Lower leg skin (tissue), 4 donors: ENCODE measurements at regions not wholly inside any gene's neighbourhood (a gene's known extent, or its start where the extent isn't known, plus 50 kb on each side); places are given as distances from the start of the nearest gene placed in this dataset.

Source experiments
- DNase-seq, 2 donors: peaks; one replicate each; pipeline ENCODE4 v3.0.0-alpha.2; 2019; ENCODE audit warnings: low spot score in 2 of 2
- H3K4me3 ChIP-seq: fragments of 200-600 bp; sonication (generic); 2 replicates; pipeline ENCODE4 v1.5.1; 2017; ENCODE audit warnings: mild to moderate bottlenecking, low read depth; ENCODE audit not compliant: poor library complexity, severe bottlenecking
- POLR2A ChIP-seq, 2 donors: fragments of 450-650 bp; IDR thresholded peaks; one replicate each; pipeline ENCODE4 v1.6.1; 2016 to 2017; ENCODE audit warnings: antibody characterized with exemption in 2 of 2, mild to moderate bottlenecking in 1 of 2, moderate library complexity in 1 of 2
- WGBS, 2 donors: methylation state at CpG; one replicate each; pipeline ENCODE4 v1.1.5; 2018; 5-methylcytosine and 5-hydroxymethylcytosine counted together
- intact Hi-C: fragments of 100-400 bp; cut with DNase I; formaldehyde crosslinking; loops from one replicate; pipeline ENCODE4 v1.15.0; 2023; ENCODE audit warnings: low total_unique reads
- TF ChIP-seq, protein P1 (sequence below), 3 donors: fragments of 450-650 bp; IDR thresholded peaks; one replicate each; pipeline ENCODE4 v1.5.1; 2016; ENCODE audit warnings: antibody characterized with exemption in 3 of 3, mild to moderate bottlenecking in 3 of 3, moderate library complexity in 2 of 3

DNA sequence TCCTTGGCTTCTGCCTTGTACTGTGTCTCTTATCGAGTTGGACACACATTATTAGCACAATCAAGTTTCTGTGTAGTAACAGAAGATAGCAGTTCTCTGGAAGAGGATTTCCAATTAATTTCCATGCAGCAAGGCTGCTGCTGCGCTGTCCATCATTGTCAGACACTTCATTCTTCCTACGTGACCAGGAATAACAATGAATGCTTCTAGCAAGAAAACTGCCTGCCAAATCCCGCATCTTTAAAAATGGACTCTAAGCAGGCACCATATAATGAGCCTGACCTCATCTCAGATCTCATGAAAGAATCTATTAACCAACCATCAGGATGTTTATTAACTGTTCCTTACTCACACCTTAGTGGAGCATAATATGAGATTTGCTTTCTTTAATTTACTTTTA is 1067.7 kb upstream of the FAM98A start:
- no peak overlapping the region for H3K4me3 ChIP-seq
- WGBS, 2 donors: 72 to 87% methylated on average over 4 of the region's 4 CpGs
- DNase-seq: no peak
- TF ChIP-seq, protein P1, sequence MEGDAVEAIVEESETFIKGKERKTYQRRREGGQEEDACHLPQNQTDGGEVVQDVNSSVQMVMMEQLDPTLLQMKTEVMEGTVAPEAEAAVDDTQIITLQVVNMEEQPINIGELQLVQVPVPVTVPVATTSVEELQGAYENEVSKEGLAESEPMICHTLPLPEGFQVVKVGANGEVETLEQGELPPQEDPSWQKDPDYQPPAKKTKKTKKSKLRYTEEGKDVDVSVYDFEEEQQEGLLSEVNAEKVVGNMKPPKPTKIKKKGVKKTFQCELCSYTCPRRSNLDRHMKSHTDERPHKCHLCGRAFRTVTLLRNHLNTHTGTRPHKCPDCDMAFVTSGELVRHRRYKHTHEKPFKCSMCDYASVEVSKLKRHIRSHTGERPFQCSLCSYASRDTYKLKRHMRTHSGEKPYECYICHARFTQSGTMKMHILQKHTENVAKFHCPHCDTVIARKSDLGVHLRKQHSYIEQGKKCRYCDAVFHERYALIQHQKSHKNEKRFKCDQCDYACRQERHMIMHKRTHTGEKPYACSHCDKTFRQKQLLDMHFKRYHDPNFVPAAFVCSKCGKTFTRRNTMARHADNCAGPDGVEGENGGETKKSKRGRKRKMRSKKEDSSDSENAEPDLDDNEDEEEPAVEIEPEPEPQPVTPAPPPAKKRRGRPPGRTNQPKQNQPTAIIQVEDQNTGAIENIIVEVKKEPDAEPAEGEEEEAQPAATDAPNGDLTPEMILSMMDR (IDR thresholded peaks at IDR 0.05): no peak
- TF ChIP-seq POLR2A (IDR thresholded peaks at IDR 0.05): no peak
- intact Hi-C loops: no loop called here

DNA sequence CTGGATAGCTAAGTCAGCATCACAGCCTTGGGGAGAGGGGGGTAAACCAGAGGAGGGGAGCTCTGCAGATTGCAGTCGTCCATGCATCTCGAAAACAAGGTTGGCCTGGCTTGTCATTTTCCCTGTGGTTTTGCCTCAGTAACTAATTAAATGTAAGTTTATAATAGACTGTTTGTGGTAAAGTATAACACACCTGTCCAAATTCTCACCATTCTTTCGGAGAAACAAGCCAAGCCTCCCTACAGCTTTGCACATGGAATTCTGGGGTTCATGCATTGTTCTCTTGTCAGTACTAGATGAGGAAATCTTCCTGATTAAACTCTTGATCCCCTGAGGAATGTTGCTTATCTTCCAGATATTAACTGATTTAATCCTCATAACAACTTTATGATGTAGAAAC is 1065.2 kb upstream of the FAM98A start:
- no peak for TF ChIP-seq POLR2A (IDR thresholded peaks at IDR 0.05)
- intact Hi-C loops: no loop called here
- H3K4me3 ChIP-seq: no peak overlapping the region
- WGBS, 2 donors: 70 to 71% methylated on average over 3 of the region's 3 CpGs
- DNase-seq: no peak

DNA sequence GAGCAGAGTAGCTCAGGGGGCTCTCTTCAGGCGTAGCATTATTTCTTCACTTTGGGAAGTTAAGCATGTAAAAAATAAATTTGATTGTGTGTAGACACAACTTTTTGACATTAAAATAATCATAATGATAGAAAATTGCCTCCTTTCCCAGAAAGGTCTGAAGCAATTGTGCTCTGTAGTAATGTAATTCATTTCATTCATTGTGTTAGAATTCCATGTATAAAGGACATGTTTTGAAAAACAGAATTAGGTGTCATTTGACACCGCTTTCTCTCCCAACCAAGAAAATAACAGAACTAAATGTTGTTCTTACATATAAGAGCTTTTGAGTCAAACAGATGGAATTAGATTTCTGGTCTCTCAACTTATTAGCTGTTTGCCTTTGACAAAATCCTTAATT is 1064.2 kb upstream of the FAM98A start:
- intact Hi-C loops: no loop called here
- no peak for TF ChIP-seq POLR2A (IDR thresholded peaks at IDR 0.05)
- TF ChIP-seq, protein P1 (IDR thresholded peaks at IDR 0.05): no peak
- no peak for DNase-seq
- 82 to 88% methylated on average over 2 of the region's 2 CpGs for WGBS, 2 donors
- H3K4me3 ChIP-seq: no peak overlapping the region

DNA sequence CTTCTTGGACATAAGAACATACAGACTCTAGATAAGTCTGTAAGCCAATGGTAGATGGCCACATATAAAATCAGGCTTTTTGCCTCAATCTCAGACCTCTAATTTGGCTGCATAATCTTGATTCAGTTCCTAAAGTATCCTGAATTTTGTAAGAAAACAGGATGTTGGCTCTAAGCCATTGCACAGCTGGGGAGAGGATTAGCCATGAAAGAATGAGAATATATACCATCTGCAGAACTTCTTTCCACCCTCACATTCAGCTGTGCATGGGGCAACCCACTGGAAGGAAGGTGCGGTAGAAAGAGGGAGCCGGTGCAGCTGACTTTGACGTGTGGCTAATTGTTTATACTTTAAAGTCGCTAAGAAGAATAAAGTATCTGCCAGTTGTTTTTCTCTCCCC is 1061.6 kb upstream of the FAM98A start:
- H3K4me3 ChIP-seq: no peak overlapping the region
- no peak for TF ChIP-seq POLR2A (IDR thresholded peaks at IDR 0.05)
- TF ChIP-seq, protein P1 (IDR thresholded peaks at IDR 0.05): no peak
- 51 to 67% methylated on average over 4 of the region's 4 CpGs for WGBS, 2 donors
- intact Hi-C loops: no loop called here
- no peak for DNase-seq

DNA sequence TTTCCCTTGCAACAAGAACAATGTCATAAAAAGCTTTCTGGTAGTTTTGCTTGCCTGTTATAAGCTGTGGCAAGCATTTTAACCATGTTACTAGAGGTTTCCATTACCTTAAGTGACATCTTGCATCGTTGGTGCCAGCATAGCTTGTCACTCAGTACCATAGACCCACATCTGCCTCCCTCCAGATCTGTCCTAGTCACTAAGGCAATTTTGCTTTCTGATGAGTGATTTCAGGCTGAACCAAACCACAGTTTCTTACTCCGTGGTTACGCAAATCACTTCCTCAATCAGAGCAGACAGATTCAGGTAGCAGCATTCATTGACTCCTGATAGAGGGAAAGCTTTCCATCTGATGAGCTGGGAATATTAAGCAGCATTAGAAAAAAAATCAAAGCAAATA is 1057.5 kb upstream of the FAM98A start:
- H3K4me3 ChIP-seq: no peak overlapping the region
- intact Hi-C loops: no loop called here
- WGBS, 2 donors: 78 to 79% methylated on average over 3 of the region's 3 CpGs
- no peak for DNase-seq
- TF ChIP-seq, protein P1 (IDR thresholded peaks at IDR 0.05): no peak
- no peak for TF ChIP-seq POLR2A (IDR thresholded peaks at IDR 0.05)

DNA sequence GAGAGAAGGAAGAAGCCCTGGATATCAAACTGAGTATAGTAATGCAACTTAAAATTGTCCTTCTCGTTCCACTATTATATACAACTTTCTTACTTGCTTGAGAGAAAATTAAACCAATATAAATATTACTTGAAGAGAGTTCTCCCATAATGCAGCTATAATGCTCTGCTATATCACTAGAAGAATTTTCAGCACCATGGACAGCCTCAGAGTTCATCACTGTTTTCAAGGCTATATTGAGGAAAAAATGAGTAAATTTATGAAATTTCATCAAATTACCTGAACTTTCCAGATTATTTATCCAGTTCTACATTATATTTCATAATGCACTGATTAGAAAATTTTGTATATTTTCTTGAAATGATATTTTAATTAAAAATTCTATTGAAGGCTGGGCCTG is 1053.5 kb upstream of the FAM98A start:
- intact Hi-C loops: no loop called here
- no peak for DNase-seq
- no peak overlapping the region for H3K4me3 ChIP-seq
- TF ChIP-seq POLR2A (IDR thresholded peaks at IDR 0.05): no peak
- TF ChIP-seq, protein P1 (IDR thresholded peaks at IDR 0.05): no peak
- 76 to 77% methylated on average over 1 of the region's 1 CpG for WGBS, 2 donors
